ENCODE measurements at regions not wholly inside any gene's neighbourhood (a gene's known extent, or its start where the extent isn't known, plus 50 kb on each side); places are given as distances from the start of the nearest gene placed in this dataset.

DNA sequence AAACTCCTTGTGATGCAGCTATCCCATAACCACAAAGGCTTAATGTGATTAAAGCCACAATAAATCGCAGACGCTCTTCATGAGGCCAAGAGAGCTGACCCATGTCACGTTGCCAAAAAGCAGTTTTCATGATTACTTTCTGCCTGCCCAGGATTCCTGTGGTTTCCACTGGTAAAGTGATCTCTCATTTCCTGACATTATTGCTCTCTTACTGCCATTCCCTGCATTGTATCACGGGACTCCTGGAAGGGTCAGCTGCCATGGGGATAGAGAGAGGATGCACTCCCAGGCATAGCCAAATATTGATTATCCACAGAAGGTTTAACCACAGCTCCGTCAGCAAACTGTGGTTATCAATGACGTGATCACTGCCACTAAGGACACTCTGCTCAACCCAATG lies 103.8 kb upstream of the SLC1A3 start:
- TF ChIP-seq, protein P1, sequence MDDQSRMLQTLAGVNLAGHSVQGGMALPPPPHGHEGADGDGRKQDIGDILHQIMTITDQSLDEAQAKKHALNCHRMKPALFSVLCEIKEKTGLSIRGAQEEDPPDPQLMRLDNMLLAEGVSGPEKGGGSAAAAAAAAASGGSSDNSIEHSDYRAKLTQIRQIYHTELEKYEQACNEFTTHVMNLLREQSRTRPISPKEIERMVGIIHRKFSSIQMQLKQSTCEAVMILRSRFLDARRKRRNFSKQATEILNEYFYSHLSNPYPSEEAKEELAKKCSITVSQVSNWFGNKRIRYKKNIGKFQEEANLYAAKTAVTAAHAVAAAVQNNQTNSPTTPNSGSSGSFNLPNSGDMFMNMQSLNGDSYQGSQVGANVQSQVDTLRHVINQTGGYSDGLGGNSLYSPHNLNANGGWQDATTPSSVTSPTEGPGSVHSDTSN (IDR thresholded peaks at IDR 0.05) = no peak
- TF ChIP-seq SMC3 (IDR thresholded peaks at IDR 0.05) = no peak
- TF ChIP-seq JUNB (IDR thresholded peaks at IDR 0.05) = no peak
- TF ChIP-seq, protein P2, sequence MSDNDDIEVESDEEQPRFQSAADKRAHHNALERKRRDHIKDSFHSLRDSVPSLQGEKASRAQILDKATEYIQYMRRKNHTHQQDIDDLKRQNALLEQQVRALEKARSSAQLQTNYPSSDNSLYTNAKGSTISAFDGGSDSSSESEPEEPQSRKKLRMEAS (IDR thresholded peaks at IDR 0.05) = no peak
- no peak for TF ChIP-seq TFCP2L1 (CRISPR knock-in tag; IDR thresholded peaks at IDR 0.05)
- no peak for TF ChIP-seq JUN (IDR thresholded peaks at IDR 0.05)
- no peak for TF ChIP-seq CEBPB (IDR thresholded peaks at IDR 0.05)
- TF ChIP-seq, protein P3, sequence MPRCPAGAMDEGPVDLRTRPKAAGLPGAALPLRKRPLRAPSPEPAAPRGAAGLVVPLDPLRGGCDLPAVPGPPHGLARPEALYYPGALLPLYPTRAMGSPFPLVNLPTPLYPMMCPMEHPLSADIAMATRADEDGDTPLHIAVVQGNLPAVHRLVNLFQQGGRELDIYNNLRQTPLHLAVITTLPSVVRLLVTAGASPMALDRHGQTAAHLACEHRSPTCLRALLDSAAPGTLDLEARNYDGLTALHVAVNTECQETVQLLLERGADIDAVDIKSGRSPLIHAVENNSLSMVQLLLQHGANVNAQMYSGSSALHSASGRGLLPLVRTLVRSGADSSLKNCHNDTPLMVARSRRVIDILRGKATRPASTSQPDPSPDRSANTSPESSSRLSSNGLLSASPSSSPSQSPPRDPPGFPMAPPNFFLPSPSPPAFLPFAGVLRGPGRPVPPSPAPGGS (IDR thresholded peaks at IDR 0.05) = no peak
- no peak for TF ChIP-seq CHD4 (IDR thresholded peaks at IDR 0.05; ENCODE audit: borderline replicate concordance)
- TF ChIP-seq SREBF2 (IDR thresholded peaks at IDR 0.05) = no peak
- TF ChIP-seq RNF2 (IDR thresholded peaks at IDR 0.05; ENCODE audit: borderline replicate concordance, low read depth) = no peak
- no peak for TF ChIP-seq EP300 (IDR thresholded peaks at IDR 0.05)
- no peak for TF ChIP-seq RCOR1 (IDR thresholded peaks at IDR 0.05; ENCODE audit: low read depth, low read length)
- TF ChIP-seq BHLHE40 (IDR thresholded peaks at IDR 0.05; ENCODE audit: low read depth, low read length) = no peak
- TF ChIP-seq ZSCAN20 (CRISPR knock-in tag; IDR thresholded peaks at IDR 0.05) = no peak
- TF ChIP-seq HOXB13 (CRISPR knock-in tag; IDR thresholded peaks at IDR 0.05; ENCODE audit: low read depth) = no peak
- Histone ChIP-seq H3K9me3 (no peaks in the 10 kb centered on the region), H3K4me3 (no peak overlapping the region), H3K4me2 (no peak overlapping the region), H3K4me1 (no peaks in the 10 kb centered on the region), H3K27ac (no peak overlapping the region)
- ATAC-seq (no peak), DNase-seq (ENCODE audit: low read depth in 1 of 2, low spot score in 1 of 2) (no peak), FAIRE-seq (no peak)
- WGBS (ENCODE audit: missing lambda C conversion rate) = under 1% methylated on average over 6 of the region's 6 CpGs
- ChIA-PET POLR2A (no interaction called here), CTCF (interaction anchor here (0.6 to 1.7 kb wide), 2 partner anchors 21 to 87 kb away, joined by 3 to 5 read pairs; no protein-coding TSS in a partner anchor)

DNA sequence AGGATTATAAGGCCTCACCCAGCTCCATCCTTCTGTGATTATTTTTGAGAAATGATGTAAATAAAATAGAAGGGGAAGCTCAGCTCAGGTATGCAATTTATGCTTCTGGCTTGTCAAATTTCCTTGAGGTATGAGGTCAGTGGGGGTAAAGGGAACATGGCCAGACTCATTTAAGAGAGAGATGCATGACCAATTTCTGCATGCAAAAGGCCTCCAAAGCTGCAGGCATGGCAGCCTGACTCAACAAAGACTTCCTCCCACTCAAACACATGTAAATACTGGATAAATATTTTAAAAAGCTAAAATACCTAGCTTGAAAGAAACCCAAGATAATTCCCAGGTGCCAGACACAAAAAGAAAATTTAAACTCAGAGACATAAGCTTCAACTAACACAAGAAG lies 101.4 kb upstream of the SLC1A3 start:
- TF ChIP-seq CEBPB (IDR thresholded peaks at IDR 0.05) = no peak
- TF ChIP-seq GATA3 (IDR thresholded peaks at IDR 0.05; ENCODE audit: borderline replicate concordance) = no peak
- TF ChIP-seq NFE2L2 (conservative IDR thresholded peaks at IDR 0.05; ENCODE audit: low read length) = no peak
- no peak for TF ChIP-seq FOXS1 (CRISPR knock-in tag; IDR thresholded peaks at IDR 0.05)
- TF ChIP-seq, protein P4, sequence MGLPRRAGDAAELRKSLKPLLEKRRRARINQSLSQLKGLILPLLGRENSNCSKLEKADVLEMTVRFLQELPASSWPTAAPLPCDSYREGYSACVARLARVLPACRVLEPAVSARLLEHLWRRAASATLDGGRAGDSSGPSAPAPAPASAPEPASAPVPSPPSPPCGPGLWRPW (IDR thresholded peaks at IDR 0.05) = no peak
- TF ChIP-seq POLR2A (IDR thresholded peaks at IDR 0.05; ENCODE audit: low read length) = no peak
- TF ChIP-seq HOXB5 (CRISPR knock-in tag; IDR thresholded peaks at IDR 0.05) = no peak
- TF ChIP-seq HDAC2 (IDR thresholded peaks at IDR 0.05) = no peak
- no peak for TF ChIP-seq RAD21 (conservative IDR thresholded peaks at IDR 0.05 in 1 of 2, IDR thresholded peaks at IDR 0.05 in 1 of 2)
- TF ChIP-seq KDM5A (IDR thresholded peaks at IDR 0.05) = no peak
- no peak for TF ChIP-seq CHD2 (IDR thresholded peaks at IDR 0.05; ENCODE audit: low read length, partially characterized antibody)
- TF ChIP-seq, protein P3 (IDR thresholded peaks at IDR 0.05) = no peak
- no peak for DNase-seq (ENCODE audit: low read depth in 1 of 2, low spot score in 1 of 2)
- ChIA-PET POLR2A (no interaction called here), CTCF (interaction anchor here (0.9 to 4.1 kb wide), 8 partner anchors 10 to 426 kb away, joined by 3 to 33 read pairs (median 4); no protein-coding TSS in a partner anchor)
- no peaks in the 10 kb centered on the region for H3K9me3 ChIP-seq
- H3K27ac ChIP-seq = no peak overlapping the region
- ATAC-seq = no peak
- FAIRE-seq = no peak
- no peak overlapping the region for H3K4me2 ChIP-seq
- no peak overlapping the region for H3K4me3 ChIP-seq
- H3K4me1 ChIP-seq = no peaks in the 10 kb centered on the region
